Skeletal muscle satellite cell (primary cell): ENCODE measurements at regions not wholly inside any gene's neighbourhood (a gene's known extent, or its start where the extent isn't known, plus 50 kb on each side); places are given as distances from the start of the nearest gene placed in this dataset.

ENCODE experiments used
- H3K27me3 ChIP-seq: 2 replicates; pipeline ENCODE4 v1.7.0; 2013; ENCODE audit warnings: low read length; ENCODE audit not compliant: control insufficient read depth, insufficient read depth
- H3K36me3 ChIP-seq: 2 replicates; pipeline ENCODE4 v1.7.0; 2013; ENCODE audit warnings: mild to moderate bottlenecking, control low read depth, low read length; ENCODE audit not compliant: insufficient read depth
- H3K4me1 ChIP-seq: 2 replicates; pipeline ENCODE4 v1.7.0; 2013; ENCODE audit warnings: low read length; ENCODE audit not compliant: control insufficient read depth, insufficient read depth
- H3K4me2 ChIP-seq: 2 replicates; pipeline ENCODE4 v1.7.0; 2013; ENCODE audit warnings: mild to moderate bottlenecking, low read length
- H3K4me3 ChIP-seq: 2 replicates; pipeline ENCODE4 v1.7.0; 2013; ENCODE audit warnings: low read length
- H3K9ac ChIP-seq: 2 replicates; pipeline ENCODE4 v1.7.0; 2013; ENCODE audit warnings: mild to moderate bottlenecking, low read depth, low read length, moderate library complexity
- H3K9me3 ChIP-seq: replicated peaks from 2 replicates; pipeline ENCODE4 v1.7.0; 2013; ENCODE audit warnings: mild to moderate bottlenecking, control low read depth, low read length

GRCh38 chr12:92073094-92073493 is 72.6 kb downstream of the BTG1 start:
- Histone ChIP-seq H3K9ac (no peak overlapping the region), H3K36me3 (no peaks in the 10 kb centered on the region), H3K4me3 (no peak overlapping the region), H3K27me3 (no peaks in the 10 kb centered on the region), H3K4me2 (no peak overlapping the region), H3K9me3 (no peaks in the 10 kb centered on the region), H3K4me1 (peaks cover 35% of the 10 kb centered on the region)

GRCh38 chr12:92072112-92072511 is 73.5 kb downstream of the BTG1 start:
- Histone ChIP-seq H3K4me3 (no peak overlapping the region), H3K36me3 (no peaks in the 10 kb centered on the region), H3K4me2 (no peak overlapping the region), H3K9ac (no peak overlapping the region), H3K4me1 (peaks cover 26% of the 10 kb centered on the region), H3K9me3 (no peaks in the 10 kb centered on the region), H3K27me3 (no peaks in the 10 kb centered on the region)

GRCh38 chr12:92070864-92071445 is 74.7 kb downstream of the BTG1 start:
- Histone ChIP-seq H3K9me3 (no peaks in the 10 kb centered on the region), H3K27me3 (no peaks in the 10 kb centered on the region), H3K36me3 (no peaks in the 10 kb centered on the region), H3K9ac (no peak overlapping the region), H3K4me1 (peaks cover 14% of the 10 kb centered on the region), H3K4me3 (no peak overlapping the region), H3K4me2 (no peak overlapping the region)

DNA sequence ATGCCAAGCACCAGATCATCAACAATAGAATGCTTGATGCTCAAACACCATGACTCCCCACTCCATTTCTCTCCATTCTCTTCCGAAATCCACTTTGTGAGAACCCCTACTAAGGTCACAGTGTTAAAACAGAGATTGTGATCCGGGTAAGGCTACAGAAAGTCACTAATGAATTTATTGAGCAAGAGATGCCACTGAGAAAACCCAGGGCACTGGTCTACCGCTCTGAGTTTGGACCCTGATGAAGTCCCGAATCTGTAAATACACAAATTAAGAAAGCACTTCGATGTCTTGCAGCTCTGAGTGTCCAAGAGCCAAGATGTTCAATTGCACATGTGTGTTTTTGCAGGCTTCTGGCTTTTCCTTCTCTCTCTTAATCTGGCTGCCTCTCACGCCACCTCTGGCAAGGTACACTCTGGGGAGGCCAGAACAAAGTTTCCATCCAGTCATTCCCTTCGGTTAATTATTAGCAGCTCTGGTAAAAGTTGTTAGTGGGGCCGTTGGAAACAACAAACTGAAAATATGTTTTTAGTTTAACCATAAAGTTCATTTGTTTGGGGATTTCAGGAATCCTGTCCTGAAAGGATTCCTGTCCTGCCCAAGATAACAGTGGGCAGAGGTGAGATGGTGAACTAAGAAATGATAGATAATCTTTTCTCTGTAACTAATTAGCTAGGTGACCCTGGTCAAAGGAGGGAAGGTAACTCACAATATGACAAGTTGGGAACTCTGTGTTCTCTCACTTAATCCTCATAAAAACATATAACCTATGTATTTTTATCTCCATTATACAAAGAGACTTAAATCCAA is 75.4 kb downstream of the BTG1 start:
- Histone ChIP-seq H3K9ac (no peak overlapping the region), H3K36me3 (no peaks in the 10 kb centered on the region), H3K4me2 (no peak overlapping the region), H3K9me3 (no peaks in the 10 kb centered on the region), H3K4me3 (no peak overlapping the region), H3K27me3 (no peaks in the 10 kb centered on the region), H3K4me1 (peaks cover 14% of the 10 kb centered on the region)

DNA sequence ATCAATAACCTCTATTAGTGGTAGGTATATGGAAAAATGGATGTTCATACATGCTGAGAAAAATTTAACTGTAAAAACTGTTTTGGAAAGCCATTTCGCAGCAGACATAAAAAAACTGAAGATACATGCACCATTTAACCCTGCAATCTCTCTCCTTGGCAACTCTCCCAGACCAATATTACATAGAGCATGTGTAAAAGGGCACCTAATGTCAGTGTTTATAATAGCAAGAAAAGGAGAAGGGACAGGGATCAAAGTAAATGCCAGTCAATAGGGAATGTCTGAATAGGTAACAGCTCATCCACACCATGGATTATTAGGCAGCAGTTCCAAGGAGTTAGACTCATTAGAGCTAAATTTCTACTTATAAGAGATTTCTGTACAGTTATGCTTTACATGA is 77.2 kb downstream of the BTG1 start:
- no peak overlapping the region for H3K9ac ChIP-seq
- no peak overlapping the region for H3K4me3 ChIP-seq
- peaks cover 23% of the 10 kb centered on the region for H3K4me1 ChIP-seq
- H3K27me3 ChIP-seq, result no peaks in the 10 kb centered on the region
- no peaks in the 10 kb centered on the region for H3K9me3 ChIP-seq
- H3K4me2 ChIP-seq, result no peak overlapping the region
- H3K36me3 ChIP-seq, result no peaks in the 10 kb centered on the region

DNA sequence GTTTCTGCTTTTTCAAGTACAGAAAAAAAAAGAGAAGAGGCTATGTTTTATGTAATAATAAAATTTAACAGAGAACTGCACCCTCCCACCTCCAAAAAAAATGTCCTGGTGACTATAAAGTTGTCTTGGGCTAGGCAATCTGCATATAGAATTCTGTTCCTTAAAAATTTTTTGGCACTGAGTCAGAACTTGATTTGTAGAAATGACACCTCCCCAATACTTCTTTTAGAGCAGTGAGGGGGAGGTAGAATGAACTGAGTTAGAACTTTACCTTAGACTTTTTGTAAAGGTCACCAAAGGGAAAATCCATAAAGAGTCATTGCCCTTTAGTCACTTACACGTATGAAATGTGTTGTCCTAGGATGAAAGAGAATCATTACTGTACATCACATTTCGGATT is 80.0 kb downstream of the BTG1 start:
- H3K4me2 ChIP-seq, result peak overlapping the region; percentile 36
- H3K4me3 ChIP-seq, result no peak overlapping the region
- no peak overlapping the region for H3K9ac ChIP-seq
- H3K36me3 ChIP-seq, result no peaks in the 10 kb centered on the region
- no peaks in the 10 kb centered on the region for H3K9me3 ChIP-seq
- H3K4me1 ChIP-seq, result peaks cover 33% of the 10 kb centered on the region
- H3K27me3 ChIP-seq, result no peaks in the 10 kb centered on the region

GRCh38 chr12:92065018-92065499 is 80.6 kb downstream of the BTG1 start:
- H3K9ac ChIP-seq, result no peak overlapping the region
- H3K27me3 ChIP-seq, result no peaks in the 10 kb centered on the region
- peak overlapping the region; percentile 5 for H3K4me3 ChIP-seq
- peak overlapping the region; percentile 36 for H3K4me2 ChIP-seq
- peaks cover 39% of the 10 kb centered on the region for H3K4me1 ChIP-seq
- no peaks in the 10 kb centered on the region for H3K36me3 ChIP-seq
- H3K9me3 ChIP-seq, result no peaks in the 10 kb centered on the region

DNA sequence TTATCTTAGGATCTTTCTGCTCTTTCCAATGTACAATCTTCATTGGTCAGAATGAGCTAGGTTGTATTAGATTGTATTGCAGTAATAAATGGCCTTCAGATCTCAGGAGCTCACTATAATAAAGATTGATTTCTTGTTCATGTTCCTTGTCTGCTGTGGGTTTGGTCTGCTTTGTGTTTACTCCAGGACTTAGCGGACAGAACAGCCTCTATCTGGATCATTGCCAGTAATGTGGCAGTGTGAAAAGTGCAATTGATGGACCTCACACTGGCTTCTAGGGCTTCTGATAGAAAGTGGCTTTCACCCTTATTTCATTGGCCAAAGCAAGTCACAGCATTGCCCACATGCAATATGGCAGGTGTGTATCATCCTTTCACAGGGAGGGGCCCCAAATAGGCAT is 81.2 kb downstream of the BTG1 start:
- Histone ChIP-seq H3K9me3 (no peaks in the 10 kb centered on the region), H3K27me3 (no peaks in the 10 kb centered on the region), H3K4me2 (no peak overlapping the region), H3K9ac (no peak overlapping the region), H3K4me1 (peaks cover 46% of the 10 kb centered on the region), H3K36me3 (no peaks in the 10 kb centered on the region), H3K4me3 (no peak overlapping the region)

- Histone ChIP-seq H3K4me1 (peaks cover 47% of the 10 kb centered on the region), H3K9me3 (no peaks in the 10 kb centered on the region), H3K9ac (no peak overlapping the region), H3K4me3 (no peak overlapping the region), H3K27me3 (no peaks in the 10 kb centered on the region), H3K4me2 (peak overlapping the region; percentile 1), H3K36me3 (no peaks in the 10 kb centered on the region)
Observed at GRCh38 chr12:92063641-92064040, 82.0 kb downstream of the BTG1 start.

DNA sequence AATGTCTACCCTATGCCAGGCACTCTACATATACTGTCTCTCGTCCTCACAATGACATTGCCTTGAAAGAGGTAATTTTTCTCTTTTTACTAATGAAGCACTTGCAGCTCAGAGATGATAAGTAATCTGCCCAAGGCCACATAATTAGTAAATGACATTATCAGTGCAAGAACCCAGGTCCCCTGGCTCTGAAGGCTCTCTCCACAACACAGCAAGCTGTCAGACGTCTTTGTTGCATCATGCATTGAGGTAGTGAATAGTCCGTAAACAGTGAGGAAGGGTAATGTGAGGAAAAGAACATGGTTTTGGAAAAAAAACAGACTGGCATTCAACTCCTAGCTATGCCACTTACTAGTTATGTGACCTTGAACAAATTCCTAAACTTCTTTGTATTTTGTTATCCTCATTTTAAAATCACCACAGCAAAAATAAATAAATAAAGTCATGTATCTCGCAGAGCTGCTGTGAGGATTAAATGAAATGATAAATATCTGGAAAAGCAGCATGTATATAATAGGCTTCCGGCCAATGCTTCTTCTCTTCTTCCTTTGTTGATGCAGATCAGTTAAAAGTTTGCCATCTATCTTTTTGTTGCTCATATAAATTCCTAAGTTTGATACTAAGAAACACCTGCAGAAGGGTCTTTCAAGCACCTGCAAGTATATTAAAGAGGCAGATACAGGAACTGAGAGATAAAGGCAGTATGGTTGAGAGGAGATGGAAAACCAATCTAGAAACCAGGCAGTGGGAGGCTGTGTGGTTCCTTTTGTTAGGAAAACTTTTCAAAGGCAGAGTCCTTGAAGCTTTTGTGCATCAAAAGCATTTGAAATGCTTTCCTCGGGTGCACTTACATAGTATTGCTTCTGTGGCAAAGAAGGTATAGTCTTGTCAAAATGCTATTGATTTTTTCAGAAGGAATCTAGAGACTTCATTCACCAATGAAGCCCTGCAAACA is 82.8 kb downstream of the BTG1 start:
- Histone ChIP-seq H3K4me2 (no peak overlapping the region), H3K4me3 (no peak overlapping the region), H3K9me3 (no peaks in the 10 kb centered on the region), H3K4me1 (peaks cover 47% of the 10 kb centered on the region), H3K36me3 (no peaks in the 10 kb centered on the region), H3K9ac (no peak overlapping the region), H3K27me3 (no peaks in the 10 kb centered on the region)

DNA sequence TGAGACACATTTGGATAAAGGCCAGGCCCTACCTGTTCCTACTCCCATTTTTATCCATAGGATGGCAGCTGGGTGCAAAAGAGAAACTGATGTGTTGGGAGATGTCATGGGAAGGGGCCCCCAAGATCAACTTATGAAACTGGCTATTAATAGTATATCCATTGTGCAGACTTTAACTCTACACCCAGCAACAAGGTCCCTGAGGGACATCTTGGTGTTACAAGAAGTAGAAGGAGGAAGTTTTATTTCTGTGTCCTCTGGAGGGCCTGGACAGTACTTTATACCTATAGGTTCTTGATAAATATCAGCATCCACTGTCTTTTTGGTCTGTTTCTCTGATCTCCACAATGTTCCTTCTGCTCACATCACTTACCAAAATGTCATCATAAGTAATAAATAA is 84.6 kb downstream of the BTG1 start:
- H3K9ac ChIP-seq, result no peak overlapping the region
- H3K9me3 ChIP-seq, result no peaks in the 10 kb centered on the region
- no peak overlapping the region for H3K4me3 ChIP-seq
- peaks cover 47% of the 10 kb centered on the region for H3K4me1 ChIP-seq
- H3K36me3 ChIP-seq, result no peaks in the 10 kb centered on the region
- no peaks in the 10 kb centered on the region for H3K27me3 ChIP-seq
- no peak overlapping the region for H3K4me2 ChIP-seq
